ENCODE measurements at regions not wholly inside any gene's neighbourhood (a gene's known extent, or its start where the extent isn't known, plus 50 kb on each side); places are given as distances from the start of the nearest gene placed in this dataset.

DNA sequence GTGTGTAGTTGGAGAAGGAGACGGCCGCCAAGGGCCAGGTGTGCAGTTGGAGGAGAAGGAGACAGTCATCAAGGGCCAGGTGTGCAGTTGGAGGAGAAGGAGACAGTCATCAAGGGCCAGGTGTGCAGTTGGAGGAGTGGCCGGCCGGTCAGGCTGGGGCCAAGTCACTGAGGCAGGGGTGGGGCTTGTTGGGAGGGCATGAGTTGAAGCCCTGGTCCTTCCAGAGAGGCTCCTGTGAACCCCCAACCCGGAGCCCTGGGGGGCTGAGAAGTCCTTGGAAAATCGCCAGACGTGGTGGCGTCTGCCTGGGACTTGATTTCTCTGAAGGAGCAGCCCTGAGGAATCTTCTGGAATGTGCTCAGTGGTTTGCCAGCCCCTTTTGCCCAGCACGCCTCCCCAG lies 1320.5 kb downstream of the BRD1 start:
- H3K9me3 ChIP-seq (replicated peaks in 1 of 2; ENCODE audit: control insufficient read depth in 2 of 2, insufficient read depth in 1 of 2, low read depth in 1 of 2, low read length in 2 of 2): no peaks in the 10 kb centered on the region
- no peak overlapping the region for H2BK120ac ChIP-seq (ENCODE audit: low read depth, low read length)
- H3K4me3 ChIP-seq (ENCODE audit: low read length in 2 of 2): no peak overlapping the region
- no peak overlapping the region for H2BK5ac ChIP-seq (ENCODE audit: low read length)
- no peak overlapping the region for H3K27ac ChIP-seq (replicated peaks; ENCODE audit: low read length)
- H3K4ac ChIP-seq (ENCODE audit: low read length): no peak overlapping the region
- peaks cover 0 to 2% of the 10 kb centered on the region in 2 donors for H3K4me1 ChIP-seq (ENCODE audit: control insufficient read depth in 2 of 2, insufficient read depth in 1 of 2, low read depth in 1 of 2, low read length in 2 of 2)
- H3K4me2 ChIP-seq (ENCODE audit: insufficient read depth, low read length, poor library complexity, severe bottlenecking): no peak overlapping the region
- no peak overlapping the region for H3K23ac ChIP-seq (ENCODE audit: low read depth, low read length, poor library complexity)
- no peak overlapping the region for H4K8ac ChIP-seq (ENCODE audit: low read depth, low read length)
- no peak overlapping the region for H2BK12ac ChIP-seq (ENCODE audit: low read length)
- H3K18ac ChIP-seq (ENCODE audit: low read length): peak overlapping the region; percentile 29
- peak overlapping the region; percentile 36 for H2AK5ac ChIP-seq (ENCODE audit: low read depth, low read length)
- H3K36me3 ChIP-seq (replicated peaks in 1 of 2; ENCODE audit: control insufficient read depth in 2 of 2, insufficient read depth in 2 of 2, low read length in 2 of 2): no peaks in the 10 kb centered on the region
- no peaks in the 10 kb centered on the region for H3K27me3 ChIP-seq (ENCODE audit: control insufficient read depth in 3 of 3, insufficient read depth in 3 of 3, low read depth in 1 of 3, low read length in 3 of 3)
- no peak overlapping the region for H2BK15ac ChIP-seq (ENCODE audit: low read length)
- H3K79me1 ChIP-seq (ENCODE audit: low read depth, low read length): peaks cover 2% of the 10 kb centered on the region
- H2AFZ ChIP-seq (ENCODE audit: low read length): no peak overlapping the region
- DNase-seq (ENCODE audit: low spot score): no peak
- no peak overlapping the region for H3K9ac ChIP-seq (ENCODE audit: low read depth, low read length, poor library complexity)
- H3K14ac ChIP-seq (ENCODE audit: low read length): no peak overlapping the region
- WGBS, 2 donors (ENCODE audit: extremely low coverage in 2 of 2, insufficient read length in 2 of 2, insufficient replicate concordance in 1 of 2): no CpG with 5 or more reads among the region's 9 CpGs
- no peak overlapping the region for H4K91ac ChIP-seq (ENCODE audit: low read depth, low read length, poor library complexity)

DNA sequence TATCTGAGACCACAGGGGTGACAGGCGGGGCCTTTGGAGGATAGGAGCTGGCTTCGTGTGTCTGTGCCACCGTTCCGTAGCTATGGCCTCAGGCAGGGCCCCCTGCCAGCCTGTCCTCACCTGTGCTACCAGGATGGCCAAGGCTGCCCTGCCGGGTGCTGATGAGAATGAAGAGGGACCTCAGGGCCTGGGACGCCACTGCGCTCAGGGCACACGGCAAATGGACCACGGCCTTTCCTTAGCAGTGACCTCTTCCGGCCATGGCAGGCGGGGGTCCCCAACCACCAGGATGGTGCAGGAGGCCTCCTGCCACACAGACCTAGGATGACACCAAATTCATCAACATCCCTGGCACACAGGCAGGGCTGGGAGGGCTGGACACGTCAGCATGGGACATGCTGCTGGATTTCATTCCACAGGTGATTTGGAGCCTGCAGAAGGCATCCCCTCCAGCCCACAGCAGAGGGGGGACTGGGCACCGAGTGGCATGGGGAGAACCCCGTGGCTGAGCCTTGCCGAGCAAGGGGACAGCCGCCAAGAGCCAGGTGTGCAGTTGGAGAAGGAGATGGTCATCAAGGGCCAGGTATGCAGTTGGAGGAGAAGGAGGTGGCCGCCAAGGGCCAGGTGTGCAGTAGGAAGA lies 1321.0 kb downstream of the BRD1 start:
- no peak overlapping the region for H2BK5ac ChIP-seq (ENCODE audit: low read length)
- H2BK120ac ChIP-seq (ENCODE audit: low read depth, low read length): no peak overlapping the region

DNA sequence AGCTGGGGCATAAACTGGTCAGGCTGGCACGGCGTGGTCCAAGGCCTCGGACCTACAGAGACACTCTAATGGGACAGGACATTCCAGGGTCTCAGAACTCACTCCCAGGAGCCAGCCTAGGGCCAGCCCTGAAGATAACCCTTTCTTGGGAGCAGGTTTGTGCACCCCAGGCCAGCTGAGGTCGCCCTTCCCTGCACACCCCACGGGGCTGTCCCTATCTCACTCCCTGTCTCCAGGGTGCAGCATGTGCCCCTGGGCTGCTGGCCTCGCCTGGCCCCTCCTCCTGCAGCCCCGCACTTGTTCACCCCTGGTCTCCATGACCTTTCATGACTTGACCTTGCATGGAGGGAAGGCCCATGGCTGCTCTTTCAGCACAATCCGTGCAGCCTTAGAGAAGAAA lies 1321.8 kb downstream of the BRD1 start:
- no peaks in the 10 kb centered on the region for H3K9me3 ChIP-seq (replicated peaks in 1 of 2; ENCODE audit: control insufficient read depth in 2 of 2, insufficient read depth in 1 of 2, low read depth in 1 of 2, low read length in 2 of 2)
- H3K18ac ChIP-seq (ENCODE audit: low read length): no peak overlapping the region
- DNase-seq (ENCODE audit: low spot score): no peak
- no peak overlapping the region for H3K4ac ChIP-seq (ENCODE audit: low read length)
- H3K4me3 ChIP-seq (ENCODE audit: low read length in 2 of 2): no peak overlapping the region
- no peak overlapping the region for H2BK12ac ChIP-seq (ENCODE audit: low read length)
- no peak overlapping the region for H2AK5ac ChIP-seq (ENCODE audit: low read depth, low read length)
- H3K27me3 ChIP-seq (ENCODE audit: control insufficient read depth in 3 of 3, insufficient read depth in 3 of 3, low read depth in 1 of 3, low read length in 3 of 3): no peaks in the 10 kb centered on the region
- H3K79me1 ChIP-seq (ENCODE audit: low read depth, low read length): peaks cover 2% of the 10 kb centered on the region
- H3K4me2 ChIP-seq (ENCODE audit: insufficient read depth, low read length, poor library complexity, severe bottlenecking): no peak overlapping the region
- no peak overlapping the region for H2BK15ac ChIP-seq (ENCODE audit: low read length)
- no peak overlapping the region for H2BK5ac ChIP-seq (ENCODE audit: low read length)
- no peak overlapping the region for H2BK120ac ChIP-seq (ENCODE audit: low read depth, low read length)
- H3K36me3 ChIP-seq (replicated peaks in 1 of 2; ENCODE audit: control insufficient read depth in 2 of 2, insufficient read depth in 2 of 2, low read length in 2 of 2): no peaks in the 10 kb centered on the region
- H4K8ac ChIP-seq (ENCODE audit: low read depth, low read length): no peak overlapping the region
- no peak overlapping the region for H4K91ac ChIP-seq (ENCODE audit: low read depth, low read length, poor library complexity)
- H3K27ac ChIP-seq (replicated peaks; ENCODE audit: low read length): no peak overlapping the region
- H3K14ac ChIP-seq (ENCODE audit: low read length): peak overlapping the region; percentile 12
- H3K23ac ChIP-seq (ENCODE audit: low read depth, low read length, poor library complexity): no peak overlapping the region
- no peak overlapping the region for H3K9ac ChIP-seq (ENCODE audit: low read depth, low read length, poor library complexity)
- H2AFZ ChIP-seq (ENCODE audit: low read length): no peak overlapping the region
- WGBS, 2 donors (ENCODE audit: extremely low coverage in 2 of 2, insufficient read length in 2 of 2, insufficient replicate concordance in 1 of 2): no CpG with 5 or more reads among the region's 8 CpGs
- no peaks in the 10 kb centered on the region for H3K4me1 ChIP-seq (ENCODE audit: control insufficient read depth in 2 of 2, insufficient read depth in 1 of 2, low read depth in 1 of 2, low read length in 2 of 2)

More for the DNA sequence above, 1321.0 kb downstream of the BRD1 start:
- Histone ChIP-seq H2AK5ac (ENCODE audit: low read depth, low read length) (peak overlapping the region; percentile 36), H4K91ac (ENCODE audit: low read depth, low read length, poor library complexity) (no peak overlapping the region), H3K18ac (ENCODE audit: low read length) (peak overlapping the region; percentile 68), H4K8ac (ENCODE audit: low read depth, low read length) (no peak overlapping the region), H3K14ac (ENCODE audit: low read length) (no peak overlapping the region), H3K27me3 (ENCODE audit: control insufficient read depth in 3 of 3, insufficient read depth in 3 of 3, low read depth in 1 of 3, low read length in 3 of 3) (no peaks in the 10 kb centered on the region), H2AFZ (ENCODE audit: low read length) (no peak overlapping the region), H3K9ac (ENCODE audit: low read depth, low read length, poor library complexity) (no peak overlapping the region), H3K79me1 (ENCODE audit: low read depth, low read length) (peaks cover 2% of the 10 kb centered on the region), H2BK15ac (ENCODE audit: low read length) (no peak overlapping the region), H3K23ac (ENCODE audit: low read depth, low read length, poor library complexity) (peak overlapping the region; percentile 5), H3K4me3 (ENCODE audit: low read length in 2 of 2) (no peak overlapping the region), H3K4ac (ENCODE audit: low read length) (no peak overlapping the region), H3K36me3 (replicated peaks in 1 of 2; ENCODE audit: control insufficient read depth in 2 of 2, insufficient read depth in 2 of 2, low read length in 2 of 2) (no peaks in the 10 kb centered on the region), H3K9me3 (replicated peaks in 1 of 2; ENCODE audit: control insufficient read depth in 2 of 2, insufficient read depth in 1 of 2, low read depth in 1 of 2, low read length in 2 of 2) (no peaks in the 10 kb centered on the region), H3K4me2 (ENCODE audit: insufficient read depth, low read length, poor library complexity, severe bottlenecking) (no peak overlapping the region), H3K4me1 (ENCODE audit: control insufficient read depth in 2 of 2, insufficient read depth in 1 of 2, low read depth in 1 of 2, low read length in 2 of 2) (peaks cover 0 to 2% of the 10 kb centered on the region in 2 donors), H3K27ac (replicated peaks; ENCODE audit: low read length) (no peak overlapping the region), H2BK12ac (ENCODE audit: low read length) (no peak overlapping the region)
- no CpG with 5 or more reads among the region's 17 CpGs for WGBS, 2 donors (ENCODE audit: extremely low coverage in 2 of 2, insufficient read length in 2 of 2, insufficient replicate concordance in 1 of 2)
- no peak for DNase-seq (ENCODE audit: low spot score)

DNA sequence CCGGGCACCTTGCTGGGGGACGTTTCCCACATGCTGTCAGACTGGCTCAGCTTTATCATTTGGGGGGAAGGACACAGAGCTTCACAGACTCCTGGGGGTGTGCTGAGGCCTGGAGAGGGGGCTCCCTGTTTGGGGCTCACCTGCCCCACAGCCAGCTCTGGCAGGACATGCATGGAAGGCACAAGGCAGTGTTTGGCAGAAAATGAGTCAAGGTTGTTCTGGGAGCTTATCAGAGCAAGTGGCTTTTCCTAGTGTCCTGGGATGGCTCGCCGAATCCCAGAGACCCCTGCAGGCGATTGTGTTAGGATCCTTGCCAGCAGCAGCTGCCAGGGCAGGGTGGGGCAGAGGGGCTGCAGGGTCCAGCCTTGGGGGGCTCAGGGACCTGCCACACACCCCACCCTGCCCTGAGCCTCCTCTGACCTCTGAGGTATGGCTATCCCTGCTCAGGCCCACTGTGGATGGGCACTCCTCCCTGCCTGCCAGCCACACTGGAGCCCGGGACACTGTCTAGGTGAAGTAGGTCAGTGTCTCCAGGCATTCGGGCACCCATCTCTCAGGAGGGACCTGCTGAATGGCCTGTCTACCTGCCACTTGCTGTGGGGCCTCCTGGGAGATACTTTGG lies 1323.0 kb downstream of the BRD1 start:
- no peak overlapping the region for H4K91ac ChIP-seq (ENCODE audit: low read depth, low read length, poor library complexity)
- peaks cover 2% of the 10 kb centered on the region for H3K79me1 ChIP-seq (ENCODE audit: low read depth, low read length)
- no peak overlapping the region for H3K14ac ChIP-seq (ENCODE audit: low read length)
- no peak overlapping the region for H2BK15ac ChIP-seq (ENCODE audit: low read length)
- H3K9me3 ChIP-seq (replicated peaks in 1 of 2; ENCODE audit: control insufficient read depth in 2 of 2, insufficient read depth in 1 of 2, low read depth in 1 of 2, low read length in 2 of 2): no peaks in the 10 kb centered on the region
- H2AK5ac ChIP-seq (ENCODE audit: low read depth, low read length): peak overlapping the region; percentile 19
- peaks cover 3 to 9% of the 10 kb centered on the region in 2 donors for H3K4me1 ChIP-seq (ENCODE audit: control insufficient read depth in 2 of 2, insufficient read depth in 1 of 2, low read depth in 1 of 2, low read length in 2 of 2)
- peak overlapping the region; percentile 13 for H3K23ac ChIP-seq (ENCODE audit: low read depth, low read length, poor library complexity)
- H4K8ac ChIP-seq (ENCODE audit: low read depth, low read length): no peak overlapping the region
- peak overlapping the region; percentile 28 for H3K18ac ChIP-seq (ENCODE audit: low read length)
- no peak overlapping the region for H3K4me3 ChIP-seq (ENCODE audit: low read length in 2 of 2)
- H2BK120ac ChIP-seq (ENCODE audit: low read depth, low read length): no peak overlapping the region
- H3K4ac ChIP-seq (ENCODE audit: low read length): no peak overlapping the region
- H2BK5ac ChIP-seq (ENCODE audit: low read length): peak overlapping the region; percentile 15
- H3K27ac ChIP-seq (replicated peaks; ENCODE audit: low read length): no peak overlapping the region
- H2BK12ac ChIP-seq (ENCODE audit: low read length): no peak overlapping the region
- H2AFZ ChIP-seq (ENCODE audit: low read length): no peak overlapping the region
- no peak overlapping the region for H3K9ac ChIP-seq (ENCODE audit: low read depth, low read length, poor library complexity)
- WGBS, 2 donors (ENCODE audit: extremely low coverage in 2 of 2, insufficient read length in 2 of 2, insufficient replicate concordance in 1 of 2): no CpG with 5 or more reads among the region's 7 CpGs
- no peaks in the 10 kb centered on the region for H3K36me3 ChIP-seq (replicated peaks in 1 of 2; ENCODE audit: control insufficient read depth in 2 of 2, insufficient read depth in 2 of 2, low read length in 2 of 2)
- no peak for DNase-seq (ENCODE audit: low spot score)
- no peak overlapping the region for H3K4me2 ChIP-seq (ENCODE audit: insufficient read depth, low read length, poor library complexity, severe bottlenecking)
- H3K27me3 ChIP-seq (ENCODE audit: control insufficient read depth in 3 of 3, insufficient read depth in 3 of 3, low read depth in 1 of 3, low read length in 3 of 3): no peaks in the 10 kb centered on the region
